NCI-H2227 (cell line): ENCODE measurements at regions not wholly inside any gene's neighbourhood (a gene's known extent, or its start where the extent isn't known, plus 50 kb on each side); places are given as distances from the start of the nearest gene placed in this dataset.
A peak's percentile ranks its signal among the peaks of the same experiment; 100 is the strongest.

ENCODE experiments used
- DNase-seq: peaks from one replicate; lab custom pipeline; 2025; ENCODE audit not compliant: unreplicated experiment; lab: John Stamatoyannopoulos, UW

DNA sequence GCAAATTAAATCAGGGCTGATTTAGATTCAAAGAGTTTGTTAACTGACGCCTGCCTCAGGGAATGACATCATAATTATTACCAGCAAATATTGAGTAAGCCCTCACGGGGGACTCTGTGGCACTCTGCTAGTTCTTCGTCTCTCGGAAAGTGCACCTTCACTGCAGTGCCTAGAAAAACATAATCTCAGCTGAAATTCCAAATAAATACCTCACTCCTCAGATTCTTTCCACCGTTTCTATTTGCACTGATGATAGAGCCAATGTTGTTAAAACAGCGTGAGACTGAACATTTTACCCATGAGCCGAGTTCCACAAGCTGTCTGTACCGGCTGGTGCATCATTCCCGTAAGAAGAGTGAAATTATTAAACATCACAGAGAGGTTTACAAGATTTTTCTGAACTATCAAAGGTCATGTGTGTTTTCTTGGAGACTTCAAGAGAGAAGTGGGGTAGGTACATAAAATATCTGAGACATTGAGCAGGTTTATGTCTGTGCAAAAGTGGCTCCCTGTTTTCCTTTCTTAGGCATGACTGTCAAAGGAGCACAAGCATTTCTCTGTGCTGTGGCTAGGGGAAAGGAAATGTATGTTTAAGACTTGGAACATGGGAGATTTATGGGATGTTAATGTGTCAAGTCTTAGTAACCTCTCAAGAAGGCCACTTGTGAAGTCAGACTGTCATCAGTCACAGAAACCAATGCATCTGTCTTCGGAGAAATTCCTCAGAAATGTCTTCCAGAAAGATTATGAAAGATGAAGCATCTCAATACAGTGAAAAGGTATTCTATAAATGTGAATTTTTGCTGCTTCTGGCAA lies 119.6 kb downstream of the CBLL2 start:
- no peak for DNase-seq

DNA sequence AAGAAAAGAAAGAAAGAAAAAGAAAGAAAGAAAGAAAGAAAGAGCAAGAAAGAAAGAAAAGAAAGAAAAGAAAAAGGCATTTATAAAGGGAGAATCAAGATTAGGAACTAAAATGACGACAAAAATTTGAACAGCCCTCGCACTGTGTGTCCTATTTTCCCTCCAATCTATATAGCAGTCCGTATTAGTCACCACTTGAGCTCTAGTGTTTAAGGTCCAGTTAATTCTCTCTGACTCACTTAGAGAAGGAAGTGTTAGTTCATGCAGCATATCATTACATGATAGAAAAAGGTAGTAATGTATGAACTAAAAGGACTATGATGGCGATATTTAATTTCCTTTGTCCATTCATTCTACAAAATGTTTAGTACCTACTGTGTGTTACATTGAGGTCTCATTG lies 122.7 kb downstream of the CBLL2 start:
- DNase-seq, result no peak

DNA sequence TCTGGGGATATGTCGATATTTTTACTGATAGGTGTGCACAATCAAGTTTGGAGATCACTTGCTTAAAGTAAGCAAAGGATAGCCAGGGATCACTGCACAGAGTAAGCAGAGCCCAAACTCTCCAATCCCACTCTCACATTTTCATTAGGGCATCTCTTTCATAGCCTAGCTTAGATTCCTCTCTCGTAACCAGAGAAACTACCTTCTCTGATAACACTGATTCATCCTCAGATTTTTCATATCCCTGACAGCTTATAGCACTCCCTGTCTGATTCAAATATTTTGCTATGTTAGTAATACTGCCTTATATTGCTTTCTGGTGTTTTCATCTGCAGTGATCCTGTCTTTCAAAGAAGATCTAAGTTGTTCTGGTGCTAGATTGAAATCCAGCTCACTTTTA lies 123.7 kb downstream of the CBLL2 start:
- no peak for DNase-seq

DNA sequence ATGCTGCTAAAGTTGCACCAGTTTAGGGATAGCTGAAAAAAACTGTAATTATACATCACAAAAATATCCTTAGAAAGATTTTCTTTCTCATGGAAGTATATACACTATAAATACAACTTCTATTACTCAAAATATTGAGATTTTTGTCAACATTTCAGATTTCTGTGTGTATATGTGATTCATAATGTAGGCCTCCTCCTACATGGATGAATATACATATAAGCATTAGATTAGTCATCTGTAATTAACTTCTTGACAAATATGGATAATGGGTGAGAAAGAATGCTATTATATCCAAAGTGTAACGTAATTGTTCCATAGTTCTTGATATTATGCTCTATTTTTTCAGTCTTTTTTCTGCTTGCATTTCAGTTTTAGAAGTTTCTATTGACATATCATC lies 124.9 kb downstream of the CBLL2 start:
- DNase-seq, result no peak

DNA sequence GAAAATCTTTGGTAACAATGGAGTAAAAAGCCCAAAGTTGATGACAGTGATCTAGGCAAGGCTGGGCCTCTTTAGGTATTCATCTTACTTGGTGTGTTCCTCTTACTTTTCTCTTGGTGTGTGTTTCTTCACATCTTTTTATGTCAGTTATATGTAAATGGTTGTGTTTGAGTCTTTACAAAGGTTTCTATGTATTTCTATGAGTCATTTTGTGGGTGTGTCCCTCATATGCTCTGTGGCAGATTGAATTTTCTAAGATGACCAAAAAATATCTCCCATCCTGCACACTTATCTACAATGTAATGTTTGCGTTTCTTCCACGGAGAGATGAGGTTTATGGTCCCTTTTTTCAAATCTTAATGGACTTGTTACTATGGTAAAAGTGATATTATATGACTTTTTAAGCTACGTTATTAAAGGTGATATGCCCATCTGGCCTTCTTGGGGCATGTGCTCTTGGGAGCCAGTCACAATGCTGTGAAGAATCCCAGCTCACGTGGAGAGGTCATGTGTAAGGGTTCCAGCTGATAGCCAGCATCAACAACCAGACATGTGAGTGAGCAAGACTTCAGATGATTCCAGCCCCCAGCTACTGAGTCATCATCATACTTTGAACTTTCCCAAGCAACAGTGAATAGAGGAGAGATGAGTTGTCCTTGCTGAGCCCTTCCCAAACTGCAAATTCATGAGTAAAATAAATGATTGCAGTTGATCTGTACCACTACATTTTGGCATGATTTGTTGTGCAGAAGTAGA lies 126.9 kb downstream of the CBLL2 start:
- DNase-seq, result no peak

DNA sequence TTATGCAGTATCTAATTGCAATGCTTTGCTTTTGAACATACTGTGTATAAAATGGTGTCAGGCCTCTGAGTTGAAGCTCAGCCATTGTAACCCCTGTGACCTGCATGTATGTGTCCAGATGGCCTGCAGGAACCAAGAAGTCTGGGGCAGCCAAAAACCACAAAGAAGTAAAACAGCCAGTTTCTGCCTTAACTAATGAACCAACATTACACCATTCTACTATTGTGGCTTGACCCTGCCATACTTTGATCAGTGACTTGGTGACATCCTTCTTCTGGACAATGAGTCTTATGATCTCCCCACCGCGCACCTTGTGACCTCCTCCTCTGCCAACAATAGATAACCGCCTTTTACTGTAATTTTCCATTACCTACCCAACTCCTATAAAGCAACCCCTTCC lies 131.6 kb downstream of the CBLL2 start:
- no peak for DNase-seq

DNA sequence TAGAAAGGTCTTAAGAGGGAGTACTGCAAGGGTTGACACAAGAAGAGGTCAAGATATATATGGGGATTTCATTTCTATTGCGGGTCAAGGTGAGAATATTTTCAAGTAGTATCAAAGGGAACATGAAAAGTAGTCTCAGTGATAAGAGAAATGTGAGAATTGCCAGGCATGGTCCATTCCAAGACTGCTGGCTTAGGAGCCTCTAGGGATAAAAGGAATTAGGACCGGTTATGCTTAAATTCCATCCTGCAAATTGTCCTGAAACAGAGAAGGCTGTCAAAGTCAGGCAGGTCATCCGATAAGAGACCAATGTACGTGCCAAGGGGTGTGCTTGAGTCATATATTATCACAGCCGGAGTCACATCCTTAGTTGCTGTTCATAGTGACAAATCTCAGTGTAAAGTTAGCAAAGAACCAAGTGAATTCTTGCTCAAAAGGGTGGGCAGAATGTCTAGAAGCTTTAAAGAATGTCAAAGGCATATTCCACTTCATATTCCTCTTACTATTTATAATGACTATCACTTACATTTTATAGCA lies 133.6 kb downstream of the CBLL2 start:
- DNase-seq, result no peak

DNA sequence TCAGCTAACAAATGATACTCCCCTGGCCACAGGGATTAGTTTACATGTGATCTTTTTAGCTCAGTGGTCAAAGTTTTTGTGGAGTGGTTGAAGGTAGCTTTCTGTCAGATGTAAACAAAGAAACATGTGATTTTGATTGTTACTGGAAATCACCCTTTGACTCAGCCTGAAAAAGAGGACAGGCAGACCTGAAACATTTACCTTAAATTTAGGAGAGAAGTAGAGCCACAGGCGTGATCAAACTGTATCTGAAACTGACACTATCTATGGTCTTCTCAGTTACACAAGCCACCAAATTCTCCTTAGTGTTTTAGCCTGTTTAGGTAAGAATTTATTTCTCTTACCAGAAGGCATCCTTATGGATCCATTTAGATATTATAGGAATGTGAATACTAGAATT lies 136.7 kb downstream of the CBLL2 start:
- no peak for DNase-seq

DNA sequence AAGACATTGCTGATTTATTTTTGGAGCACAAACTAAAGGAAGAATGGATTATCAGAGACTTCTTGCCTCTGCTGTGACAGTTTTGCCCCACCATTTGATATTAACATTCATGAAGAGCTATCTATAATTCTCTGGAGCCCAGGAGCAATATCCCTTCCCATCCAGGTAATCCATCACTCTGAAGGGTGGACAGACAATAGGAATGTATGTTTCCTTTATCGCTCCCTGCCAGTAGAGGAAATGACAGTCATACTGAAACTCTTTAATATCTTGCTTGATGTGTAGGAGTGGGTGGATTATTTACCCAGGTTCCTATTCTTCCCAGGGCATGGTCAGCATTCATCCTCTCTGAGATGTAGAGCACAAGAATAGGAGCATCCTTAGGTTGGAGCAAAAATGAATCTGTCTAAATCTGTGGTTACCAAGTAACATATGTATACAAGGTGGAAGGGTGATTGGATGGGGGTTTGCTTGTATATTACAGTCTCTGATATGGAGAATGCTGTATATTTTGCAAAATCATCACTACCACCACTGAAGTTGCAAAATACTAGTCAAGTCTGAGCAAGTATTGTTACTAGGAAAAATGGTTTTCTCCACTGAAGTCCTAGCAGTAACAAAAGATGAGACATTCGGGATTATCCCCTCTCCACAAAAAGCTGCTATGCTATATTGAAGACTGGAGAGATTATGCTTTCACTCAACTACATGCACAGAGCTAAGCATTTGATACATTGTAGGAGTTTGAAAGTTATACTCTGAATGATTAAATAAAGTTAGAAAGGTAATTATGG lies 151.6 kb downstream of the CBLL2 start:
- no peak for DNase-seq

DNA sequence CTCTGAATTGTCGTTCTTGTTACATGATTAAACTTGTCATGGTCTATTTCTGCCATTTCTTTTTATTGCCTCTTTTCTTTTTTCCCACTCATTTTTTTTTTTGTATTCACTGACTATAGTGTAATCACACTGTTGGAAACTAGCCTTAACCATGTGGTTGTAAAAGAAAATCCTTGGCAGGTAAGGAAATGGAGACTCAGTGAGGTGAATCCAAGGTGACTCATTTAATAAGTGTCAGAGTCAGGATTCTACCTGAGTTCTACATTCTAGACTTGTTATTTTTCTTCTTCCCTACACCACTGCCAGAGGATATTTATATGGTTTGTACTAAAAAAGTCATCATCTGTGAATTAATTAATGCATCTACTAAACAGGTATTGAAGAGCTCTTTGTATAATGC lies 152.2 kb downstream of the CBLL2 start:
- no peak for DNase-seq

DNA sequence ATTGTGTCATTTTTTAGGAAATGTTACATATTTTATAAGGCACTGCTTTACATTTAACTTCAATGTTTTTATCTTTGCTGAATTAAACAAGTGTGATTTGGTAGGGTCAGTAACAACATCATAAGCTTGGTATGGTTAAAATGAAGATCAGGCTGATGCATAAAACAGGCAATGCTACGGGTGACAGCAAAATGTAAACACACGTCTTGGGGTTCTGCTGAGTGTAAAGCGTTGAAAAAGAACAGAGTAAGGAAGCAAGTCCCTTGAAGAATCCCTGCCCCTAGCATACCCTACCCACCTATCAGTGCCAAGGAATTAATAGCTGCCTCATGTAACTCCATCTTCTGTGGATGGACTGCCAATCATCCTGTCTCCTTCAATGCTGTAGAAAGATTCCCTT lies 157.0 kb downstream of the CBLL2 start:
- DNase-seq, result no peak

DNA sequence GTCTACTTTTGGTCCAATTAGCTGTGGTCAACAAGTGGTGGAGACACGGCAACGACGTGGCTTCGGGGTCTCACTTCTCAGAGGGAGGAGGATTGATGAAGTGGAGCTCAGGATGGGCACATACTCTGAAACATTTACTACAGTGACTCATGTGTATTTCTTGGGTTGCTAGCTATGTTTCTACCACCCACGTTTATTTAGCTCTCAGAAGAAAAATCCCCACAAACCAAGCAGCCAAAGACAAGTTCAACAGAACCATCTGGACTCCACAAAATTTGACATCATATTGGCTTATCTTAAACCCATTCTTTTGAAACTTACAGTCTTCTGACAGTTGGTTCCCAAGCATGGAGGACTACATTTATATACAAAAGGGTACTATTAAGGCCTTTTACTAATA lies 158.0 kb downstream of the CBLL2 start:
- no peak for DNase-seq

DNA sequence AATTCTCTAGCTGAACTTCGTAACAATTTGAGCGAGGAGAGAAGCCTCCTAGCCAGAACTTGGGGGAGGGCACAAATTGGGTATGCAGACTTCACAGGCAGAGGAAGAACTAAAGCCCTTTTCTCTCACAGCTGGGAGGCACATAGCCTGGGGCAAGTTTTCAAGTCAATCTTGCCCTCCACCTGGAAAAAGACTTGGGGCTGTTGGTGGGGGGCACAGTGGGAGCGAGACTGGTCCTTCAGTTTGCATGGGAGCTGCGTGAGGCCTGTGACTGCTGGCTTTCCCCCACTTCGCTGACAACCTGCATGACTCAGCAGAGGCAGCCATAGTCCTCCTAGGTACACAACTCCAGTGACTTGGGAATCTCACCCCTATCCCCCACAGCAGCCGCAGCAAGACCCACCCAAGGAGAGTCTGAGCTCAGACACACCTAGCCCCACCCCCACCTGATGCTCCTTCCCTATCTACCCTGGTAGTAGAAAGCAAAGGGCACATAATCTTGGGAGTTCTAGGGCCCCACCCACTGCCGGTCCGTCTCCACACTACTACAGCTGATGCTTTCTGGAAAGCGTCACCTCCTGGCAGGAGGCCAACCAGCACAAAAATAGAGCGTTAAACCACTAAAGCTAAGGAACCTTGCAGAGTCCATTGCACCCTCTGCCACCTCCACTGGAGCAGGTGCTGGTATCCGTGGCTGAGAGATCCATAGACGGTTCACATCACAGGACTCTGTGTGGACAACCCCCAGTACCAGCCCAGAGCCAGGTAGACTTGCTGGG lies 160.8 kb downstream of the CBLL2 start:
- no peak for DNase-seq

DNA sequence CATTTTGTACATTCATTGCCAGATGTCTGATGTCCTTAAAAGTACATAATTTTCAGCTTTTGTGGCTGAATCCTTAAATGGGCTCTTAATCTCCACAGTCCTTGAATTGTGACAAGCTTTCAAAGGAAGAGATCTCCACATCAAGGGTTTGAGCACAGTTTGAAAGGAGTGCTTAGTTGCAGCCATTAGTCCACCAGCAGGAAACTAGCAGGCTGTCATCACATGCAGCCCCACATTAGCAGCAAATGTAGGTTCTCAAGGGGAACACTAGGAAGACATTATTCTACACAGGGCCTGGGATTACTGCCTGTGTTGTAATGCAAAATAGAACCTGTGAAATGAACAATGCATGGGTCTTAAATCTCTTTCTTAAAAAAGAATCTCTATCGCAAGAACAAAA lies 173.2 kb downstream of the CBLL2 start:
- DNase-seq, result peak; percentile 33

DNA sequence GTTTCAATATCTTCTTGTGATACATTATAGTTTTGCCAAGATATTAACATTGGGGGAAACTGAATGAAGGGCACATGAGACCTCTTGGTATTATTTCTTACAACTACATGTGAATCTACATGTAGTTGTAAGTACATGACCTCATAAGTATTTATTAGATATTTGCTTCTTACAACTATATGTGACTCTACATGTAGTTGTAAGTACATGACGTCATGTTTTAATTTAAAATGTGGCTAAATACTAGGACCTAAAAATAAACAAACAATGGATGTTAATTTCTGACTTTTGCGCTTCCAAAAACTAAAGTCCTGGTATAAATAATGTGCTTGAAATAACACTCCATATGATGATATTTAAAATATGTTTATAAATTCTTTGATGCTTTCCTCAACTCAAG lies 190.2 kb downstream of the CBLL2 start:
- DNase-seq, result no peak

DNA sequence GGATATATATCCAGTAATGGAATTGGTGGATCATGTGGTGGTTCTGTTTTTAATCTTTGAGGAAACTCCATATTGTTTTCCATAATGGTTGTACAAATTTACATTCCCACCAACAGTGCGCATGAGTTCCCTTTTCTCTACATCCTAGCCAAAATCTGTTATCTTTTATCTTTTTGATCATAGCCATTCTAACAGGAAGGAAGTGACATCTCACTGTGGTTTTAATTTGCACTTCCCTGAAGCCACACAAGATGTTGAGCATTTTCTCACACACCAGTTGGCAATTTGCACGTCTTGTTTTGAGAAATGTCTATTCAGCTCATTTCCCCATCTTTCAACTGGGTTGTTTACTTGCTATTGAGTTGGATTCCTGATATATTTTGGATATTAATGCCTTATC lies 194.9 kb downstream of the CBLL2 start:
- no peak for DNase-seq

DNA sequence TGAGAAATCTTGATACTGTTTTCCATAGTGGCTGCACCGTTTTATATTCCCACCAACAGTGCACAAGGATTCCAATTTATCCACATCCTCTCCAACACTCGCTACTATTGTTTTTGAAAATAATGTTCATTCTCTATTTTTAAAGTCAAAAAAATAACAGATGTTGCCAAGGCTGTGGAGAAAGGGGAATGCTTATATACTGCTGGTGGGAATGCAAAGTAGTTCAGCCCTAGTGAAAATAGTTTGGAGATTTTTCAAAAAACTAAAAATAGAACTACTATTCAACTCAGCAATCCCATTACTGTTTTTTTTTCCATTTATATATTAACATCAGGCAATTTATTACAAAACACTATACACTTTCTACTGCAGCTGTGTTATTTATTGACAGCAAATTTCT lies 208.7 kb downstream of the CBLL2 start:
- no peak for DNase-seq

DNA sequence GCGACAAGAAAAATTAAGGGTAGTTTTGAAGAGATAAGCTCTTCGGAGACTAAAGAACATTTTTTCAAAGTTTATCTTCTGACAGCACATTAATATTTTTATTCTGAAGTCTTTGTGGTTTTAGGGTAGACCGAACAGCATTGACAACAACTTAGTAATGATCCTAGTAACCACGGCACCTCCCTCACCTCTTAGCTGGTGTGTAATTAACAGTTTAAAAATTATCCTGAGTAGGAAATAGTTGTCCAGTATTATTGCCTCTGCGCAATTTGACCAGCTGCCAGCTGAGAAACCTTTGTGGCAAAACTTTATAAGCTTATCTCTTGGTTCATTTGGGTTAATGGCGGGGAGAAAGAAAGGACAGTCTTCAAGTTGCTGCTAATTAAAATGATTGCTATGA lies 213.6 kb downstream of the CBLL2 start:
- peak; percentile 4 for DNase-seq

DNA sequence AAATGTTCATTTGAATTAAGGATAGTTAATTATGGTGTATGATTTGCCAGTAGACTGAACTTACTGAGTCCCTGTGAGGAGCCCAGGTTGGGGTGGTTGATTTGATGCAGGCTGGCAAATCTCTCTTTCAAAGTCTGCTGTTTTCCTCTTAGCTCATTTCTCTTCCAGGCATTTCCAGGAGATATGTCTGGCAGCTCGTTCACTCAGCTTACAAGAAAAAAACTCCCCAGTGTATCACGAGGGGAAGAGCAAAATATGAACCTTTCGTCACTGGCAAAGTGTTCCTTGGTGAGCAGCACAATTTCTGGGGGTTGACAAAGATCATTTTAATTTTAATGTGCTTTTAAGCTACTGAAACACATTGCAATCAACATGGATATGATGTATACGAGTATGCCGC lies 244.2 kb downstream of the CBLL2 start:
- DNase-seq, result no peak

DNA sequence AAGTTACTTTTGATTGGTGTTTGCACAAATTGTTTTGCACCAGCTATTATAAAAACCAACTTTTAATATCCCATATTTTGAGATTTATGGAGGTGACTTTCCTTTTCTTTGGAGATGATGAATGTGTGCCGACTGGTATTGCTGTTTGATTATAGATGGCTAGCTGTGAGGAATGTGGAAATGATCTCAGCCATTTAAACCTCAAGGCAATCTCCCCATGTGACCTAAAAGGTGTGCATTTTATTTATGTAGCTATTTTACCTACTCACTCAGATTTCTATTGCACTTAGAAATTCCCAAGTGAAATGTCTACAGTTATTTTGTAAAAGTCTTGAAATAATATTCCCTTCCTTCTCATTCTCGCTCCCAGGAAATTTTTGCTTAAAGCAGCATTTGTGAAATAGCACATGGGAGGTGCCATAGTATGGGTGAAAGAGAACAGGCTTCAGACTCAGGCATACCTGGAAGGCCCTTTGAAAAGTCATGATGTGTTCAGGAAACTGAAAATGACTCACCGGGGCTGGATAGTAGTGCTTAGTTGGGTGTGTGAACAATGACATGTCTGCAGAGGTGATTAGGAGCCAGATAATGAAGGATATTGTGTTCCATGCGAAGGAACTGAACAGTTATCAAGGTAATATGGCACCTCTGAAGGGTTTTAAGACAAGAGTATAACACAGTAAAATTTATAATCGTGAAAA lies 247.6 kb downstream of the CBLL2 start:
- DNase-seq, result no peak
